A172 (cell line): ENCODE measurements at regions not wholly inside any gene's neighbourhood (a gene's known extent, or its start where the extent isn't known, plus 50 kb on each side); places are given as distances from the start of the nearest gene placed in this dataset.
"Not testable (repeated sequence)": the region's sequence is repeated elsewhere in the genome, so short reads cannot be mapped to it uniquely, and the experiment has no call there.

ENCODE experiments used
- DNase-seq: peaks from one replicate; pipeline ENCODE4 v3.0.0-alpha.2; 2015; ENCODE audit warnings: low spot score

DNA sequence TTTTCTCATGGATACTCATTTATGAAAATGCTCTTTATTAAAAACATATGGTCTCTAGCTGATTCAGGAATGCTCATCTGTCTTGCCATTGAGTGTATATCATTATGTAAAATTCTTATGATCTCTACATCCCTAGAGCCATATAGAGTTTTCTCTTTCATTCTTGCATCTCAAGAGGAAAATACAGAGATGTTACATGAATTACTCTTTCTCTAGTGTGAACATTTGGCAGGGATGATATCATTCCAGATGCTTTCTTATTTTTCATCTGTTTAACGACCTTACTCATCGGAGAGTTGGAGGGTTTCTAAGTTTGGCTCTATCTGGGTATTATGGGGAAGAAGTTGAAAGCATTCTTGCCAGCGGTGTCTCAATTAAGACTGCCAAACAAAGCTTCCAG is 202.9 kb upstream of the SLC7A11 start:
- no peak for DNase-seq

GRCh38 chr4:138444260-138444659 is 202.1 kb upstream of the SLC7A11 start:
- DNase-seq: no peak

- DNase-seq: peak; percentile 41
Measured at GRCh38 chr4:138439143-138439581, 197.0 kb upstream of the SLC7A11 start.

GRCh38 chr4:138438608-138439007 is 196.5 kb upstream of the SLC7A11 start:
- DNase-seq: peak; percentile 27

DNA sequence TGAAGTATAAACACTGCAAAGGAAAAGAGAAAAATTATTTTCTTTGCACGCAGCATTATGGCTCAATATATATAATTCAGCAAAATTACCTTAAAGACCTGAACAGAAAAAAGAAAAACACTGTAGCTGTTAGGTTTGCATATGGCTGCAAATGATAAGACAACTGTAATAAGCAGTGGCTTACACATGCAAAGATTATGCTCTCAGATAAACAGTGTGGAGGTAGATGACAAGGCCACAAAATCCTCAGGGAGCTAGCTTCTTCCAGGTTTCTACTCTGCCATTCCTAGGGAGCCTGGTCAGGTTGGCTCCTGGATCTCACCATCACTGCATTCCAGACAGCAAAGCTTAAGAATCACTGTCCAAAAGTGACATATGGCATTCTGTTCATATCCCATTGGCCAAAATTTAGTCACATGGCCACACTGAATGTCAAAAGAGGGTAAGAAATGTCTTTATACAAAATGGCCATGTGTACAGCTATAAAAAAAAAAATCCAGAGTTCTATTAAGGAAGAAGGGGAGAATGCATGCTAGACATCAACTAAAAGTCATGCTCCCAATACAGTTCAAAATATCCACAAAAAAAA is 195.2 kb upstream of the SLC7A11 start:
- no peak for DNase-seq

- not testable (repeated sequence) for DNase-seq
Measured at GRCh38 chr4:138435733-138436132, 193.6 kb upstream of the SLC7A11 start.

GRCh38 chr4:138435046-138435445 is 192.9 kb upstream of the SLC7A11 start:
- not testable (repeated sequence) for DNase-seq

- no peak for DNase-seq
Measured at GRCh38 chr4:138428611-138429010, 186.5 kb upstream of the SLC7A11 start.

DNA sequence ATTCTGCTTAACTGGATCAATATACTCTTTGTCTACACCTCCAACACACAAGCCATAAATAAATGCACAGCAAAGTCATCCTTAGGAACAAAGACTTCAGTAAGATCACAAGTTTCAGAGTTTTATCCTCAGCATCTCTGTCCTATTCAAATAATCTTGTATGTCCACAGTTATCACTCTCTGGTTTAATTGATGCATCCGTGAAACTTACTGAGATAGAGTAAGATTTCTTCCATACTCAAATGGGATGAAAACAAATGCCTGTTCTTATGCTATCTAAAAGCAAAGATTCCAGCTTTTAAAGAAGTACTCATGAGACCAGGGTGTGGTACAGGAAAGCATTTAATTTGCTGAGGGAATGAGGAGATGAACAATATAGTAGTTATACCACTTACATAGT is 184.6 kb upstream of the SLC7A11 start:
- no peak for DNase-seq

DNA sequence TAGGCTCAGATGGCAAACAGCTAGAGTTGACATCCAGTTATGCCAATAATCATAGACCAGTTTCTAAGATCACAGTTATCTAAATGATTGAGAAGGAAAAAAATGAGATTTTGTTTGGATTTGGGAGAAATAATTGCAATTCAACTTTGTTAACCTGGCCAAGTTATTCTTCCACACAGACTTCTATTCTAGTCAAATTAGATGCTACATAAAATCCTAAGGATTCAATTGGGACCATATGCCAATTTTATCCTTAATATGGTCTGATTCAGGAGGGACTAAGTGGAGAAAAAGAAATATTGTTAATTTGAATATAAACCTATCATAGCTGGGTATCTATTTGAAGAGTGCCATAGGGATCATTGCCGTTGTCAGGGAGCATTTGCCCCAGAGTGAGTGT is 178.3 kb upstream of the SLC7A11 start:
- DNase-seq: no peak

DNA sequence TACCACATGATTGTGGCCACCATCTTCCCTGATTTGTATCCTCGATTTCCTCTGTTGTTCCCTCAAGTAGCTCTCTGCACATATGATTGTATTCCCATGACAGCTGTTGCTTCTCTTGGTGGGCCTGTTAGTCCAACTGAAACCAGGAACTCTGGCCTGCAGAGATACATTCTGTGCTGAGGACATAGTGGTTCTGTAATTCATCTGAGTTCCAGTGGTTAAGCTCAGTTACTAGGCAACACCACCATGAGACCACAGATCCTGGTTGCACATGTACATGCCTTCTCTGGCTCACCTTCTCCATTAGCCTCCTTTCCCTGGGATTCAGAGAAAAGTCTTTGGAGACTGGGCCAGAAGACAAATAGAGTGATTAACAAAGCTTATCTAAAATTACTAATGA is 172.1 kb upstream of the SLC7A11 start:
- DNase-seq: no peak

- DNase-seq: no peak
Measured at GRCh38 chr4:138413273-138413672, 171.1 kb upstream of the SLC7A11 start.

- DNase-seq: no peak
Measured at GRCh38 chr4:138412847-138413246, 170.7 kb upstream of the SLC7A11 start.

- DNase-seq: no peak
Measured at GRCh38 chr4:138410266-138410665, 168.1 kb upstream of the SLC7A11 start.

DNA sequence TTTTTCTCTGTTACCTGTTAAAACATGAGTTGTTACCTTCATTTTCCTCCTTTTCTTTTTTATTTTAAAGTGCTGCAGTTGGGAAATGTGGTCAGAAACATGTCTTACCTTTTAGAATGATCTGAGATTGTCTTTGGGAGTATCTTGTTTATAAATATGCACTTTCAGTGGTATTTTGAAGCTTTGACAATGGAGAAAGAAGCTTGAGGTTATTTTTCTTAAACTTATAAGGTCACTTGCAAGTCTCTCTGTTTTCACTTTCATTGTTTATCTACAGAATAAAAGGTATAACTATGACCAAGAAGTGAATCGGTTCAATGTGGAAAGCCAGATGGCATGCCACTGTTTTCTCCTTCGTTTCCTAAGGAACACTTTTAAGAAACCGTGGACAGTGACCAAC is 167.5 kb upstream of the SLC7A11 start:
- no peak for DNase-seq

DNA sequence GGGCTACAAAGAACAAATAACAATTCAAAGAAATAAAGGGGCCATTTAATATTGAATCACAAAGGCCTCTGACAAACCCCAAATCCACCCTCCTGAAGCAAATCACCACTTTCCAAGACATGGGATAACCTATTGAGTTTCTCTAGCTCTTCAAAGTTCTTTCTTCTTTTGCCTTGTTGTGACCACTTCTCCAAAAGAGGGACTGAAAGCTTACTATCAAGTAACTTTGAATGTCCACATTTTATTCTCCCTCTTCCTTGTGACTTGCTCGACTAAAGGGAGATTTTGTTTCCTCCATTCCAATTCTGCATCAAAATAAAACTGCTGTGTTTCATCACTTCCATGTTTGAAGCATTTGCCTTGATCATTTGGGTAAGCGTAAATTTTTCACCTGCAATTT is 166.6 kb upstream of the SLC7A11 start:
- DNase-seq: no peak

GRCh38 chr4:138407329-138407728 is 165.2 kb upstream of the SLC7A11 start:
- no peak for DNase-seq

GRCh38 chr4:138406876-138407275 is 164.7 kb upstream of the SLC7A11 start:
- DNase-seq: no peak

DNA sequence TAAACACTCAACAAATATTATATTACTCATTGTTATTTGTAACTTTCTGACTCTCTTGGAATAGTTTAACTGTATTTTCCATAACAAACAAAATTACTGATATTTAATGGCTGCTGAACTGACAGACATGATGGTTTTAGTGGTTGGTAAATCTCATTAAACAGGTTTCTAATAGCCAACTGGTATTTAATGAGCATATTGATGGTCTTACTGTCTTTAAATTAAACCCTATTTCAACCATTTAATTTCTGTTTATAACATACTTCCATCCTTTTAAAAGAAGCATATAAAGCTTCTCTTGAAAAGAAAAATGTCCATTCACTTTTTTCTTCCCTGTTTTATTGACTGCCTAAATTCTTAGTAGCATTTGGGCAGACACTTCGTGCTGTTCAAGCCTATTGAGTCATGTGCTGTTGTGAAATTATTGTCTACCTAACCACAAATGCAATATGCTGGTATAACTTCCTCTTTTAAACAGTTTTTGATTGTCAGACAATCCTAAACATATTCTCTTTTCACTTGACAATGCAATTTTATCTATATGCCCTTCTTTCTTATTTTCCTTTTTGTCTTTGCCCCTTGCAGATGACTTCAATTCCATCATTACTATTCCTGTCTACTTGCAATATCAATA is 163.9 kb upstream of the SLC7A11 start:
- no peak for DNase-seq

GRCh38 chr4:138405466-138405891 is 163.3 kb upstream of the SLC7A11 start:
- peak; percentile 6 for DNase-seq

- no peak for DNase-seq
Measured at GRCh38 chr4:138404801-138405200, 162.7 kb upstream of the SLC7A11 start.

DNA sequence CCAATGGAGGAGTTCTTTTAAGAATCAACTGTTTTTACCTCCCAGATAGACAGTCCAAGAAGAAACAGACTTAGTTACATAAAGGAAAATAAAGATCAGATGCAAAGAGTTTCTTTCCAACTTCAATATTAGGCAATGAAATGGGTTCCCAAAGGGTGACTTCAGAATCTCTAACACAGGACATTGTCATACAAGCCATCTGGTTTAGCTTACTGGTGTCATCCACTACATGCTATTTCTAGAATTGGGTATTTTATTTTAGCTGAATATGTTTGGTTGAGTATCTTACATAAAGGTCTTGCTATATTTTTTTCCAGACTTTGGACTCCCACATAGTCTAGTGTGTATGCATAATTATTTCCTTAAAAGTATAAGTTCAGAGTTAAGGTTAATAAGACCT is 162.1 kb upstream of the SLC7A11 start:
- no peak for DNase-seq

DNA sequence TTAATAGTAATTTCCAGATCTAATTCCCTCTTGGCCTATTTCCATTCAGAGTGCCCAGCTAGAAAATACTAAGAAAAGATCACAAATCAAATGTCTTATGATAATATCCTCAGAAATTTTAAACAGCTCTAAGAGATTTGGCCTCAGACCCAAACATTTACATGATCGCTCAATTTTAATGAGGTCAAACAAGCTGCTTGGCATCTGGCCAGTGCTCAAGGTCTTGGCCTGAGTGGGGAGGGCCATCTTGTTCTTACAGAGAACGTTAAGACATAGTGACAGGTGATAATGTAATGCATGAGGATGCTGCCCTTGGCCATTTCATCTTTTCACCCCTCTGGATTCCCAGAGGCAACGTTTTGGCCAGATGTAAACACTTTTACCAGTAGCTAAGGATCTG is 159.2 kb upstream of the SLC7A11 start:
- no peak for DNase-seq

- no peak for DNase-seq
Measured at GRCh38 chr4:138400543-138400942, 158.4 kb upstream of the SLC7A11 start.
